ENCODE measurements at regions not wholly inside any gene's neighbourhood (a gene's known extent, or its start where the extent isn't known, plus 50 kb on each side); places are given as distances from the start of the nearest gene placed in this dataset.

GRCh38 chr13:54750521-54750920 lies 1721.9 kb downstream of the OLFM4 start:
- Histone ChIP-seq H3K27ac (ENCODE audit: low read length in 2 of 2) (no peak overlapping the region), H3K27me3 (replicated peaks in 1 of 4; ENCODE audit: control extremely low read depth in 1 of 4, control insufficient read depth in 3 of 4, insufficient read depth in 4 of 4, low read length in 3 of 4) (no peaks in the 10 kb centered on the region), H3K4me2 (replicated peaks; ENCODE audit: low read depth, low read length, poor library complexity, severe bottlenecking) (no peak overlapping the region), H3K4me1 (ENCODE audit: control insufficient read depth in 2 of 2, insufficient read depth in 2 of 2, low read length in 2 of 2) (no peaks in the 10 kb centered on the region), H3K9ac (ENCODE audit: low read length) (no peak overlapping the region), H2AFZ (ENCODE audit: insufficient read depth, low read depth, low read length, poor library complexity, severe bottlenecking) (no peak overlapping the region), H3K36me3 (replicated peaks in 1 of 2; ENCODE audit: control extremely low read depth in 1 of 2, control insufficient read depth in 1 of 2, extremely low read depth in 1 of 2, insufficient read depth in 2 of 2, low read length in 1 of 2) (no peaks in the 10 kb centered on the region), H4K20me1 (ENCODE audit: control insufficient read depth, insufficient read depth, low read length, poor library complexity, severe bottlenecking) (no peaks in the 10 kb centered on the region), H3K79me2 (ENCODE audit: control insufficient read depth, insufficient read depth, low read length) (no peaks in the 10 kb centered on the region), H3K4me3 (ENCODE audit: control extremely low read depth in 1 of 5, extremely low read depth in 1 of 5, insufficient read depth in 1 of 5, low read depth in 2 of 5, low read length in 4 of 5) (no peak overlapping the region), H3K9me3 (ENCODE audit: control extremely low read depth in 1 of 3, control insufficient read depth in 2 of 3, insufficient read depth in 1 of 3, low read length in 2 of 3) (no peaks in the 10 kb centered on the region)
- Mint-ChIP-seq H3K27me3 (no peaks in the 10 kb centered on the region), H3K9me3 (ENCODE audit: insufficient read depth) (peaks cover 3% of the 10 kb centered on the region), H3K27ac (no peak overlapping the region), H3K4me3 (no peak overlapping the region), H3K4me1 (no peaks in the 10 kb centered on the region)
- ATAC-seq (ENCODE audit: low read depth) (no peak), DNase-seq (no peak)
- POLR2A ChIA-PET, result no interaction called here
- intact Hi-C loops (cut with micrococcal nuclease), result no loop called here
- TF ChIP-seq CTCF (IDR thresholded peaks at IDR 0.05) (no peak), EZH2 (IDR thresholded peaks at IDR 0.05; ENCODE audit: borderline replicate concordance, insufficient read depth, low read depth, low read length, poor library complexity, severe bottlenecking) (no peak)
- CTCF ChIA-PET, result no interaction called here
- no CpG with 5 or more reads among the region's 3 CpGs for WGBS (ENCODE audit: insufficient coverage)

- Histone ChIP-seq H3K9me3 (ENCODE audit: control extremely low read depth in 1 of 3, control insufficient read depth in 2 of 3, insufficient read depth in 1 of 3, low read length in 2 of 3) (no peaks in the 10 kb centered on the region), H2AFZ (ENCODE audit: insufficient read depth, low read depth, low read length, poor library complexity, severe bottlenecking) (no peak overlapping the region), H3K4me2 (replicated peaks; ENCODE audit: low read depth, low read length, poor library complexity, severe bottlenecking) (no peak overlapping the region), H3K36me3 (replicated peaks in 1 of 2; ENCODE audit: control extremely low read depth in 1 of 2, control insufficient read depth in 1 of 2, extremely low read depth in 1 of 2, insufficient read depth in 2 of 2, low read length in 1 of 2) (no peaks in the 10 kb centered on the region), H3K4me1 (ENCODE audit: control insufficient read depth in 2 of 2, insufficient read depth in 2 of 2, low read length in 2 of 2) (no peaks in the 10 kb centered on the region), H3K27ac (ENCODE audit: low read length in 2 of 2) (no peak overlapping the region), H3K9ac (ENCODE audit: low read length) (no peak overlapping the region), H3K4me3 (ENCODE audit: control extremely low read depth in 1 of 5, extremely low read depth in 1 of 5, insufficient read depth in 1 of 5, low read depth in 2 of 5, low read length in 4 of 5) (no peak overlapping the region), H3K79me2 (ENCODE audit: control insufficient read depth, insufficient read depth, low read length) (no peaks in the 10 kb centered on the region), H3K27me3 (replicated peaks in 1 of 4; ENCODE audit: control extremely low read depth in 1 of 4, control insufficient read depth in 3 of 4, insufficient read depth in 4 of 4, low read length in 3 of 4) (no peaks in the 10 kb centered on the region), H4K20me1 (ENCODE audit: control insufficient read depth, insufficient read depth, low read length, poor library complexity, severe bottlenecking) (no peaks in the 10 kb centered on the region)
- ChIA-PET CTCF (no interaction called here), POLR2A (no interaction called here)
- Mint-ChIP-seq H3K9me3 (ENCODE audit: insufficient read depth) (peaks cover 8% of the 10 kb centered on the region), H3K4me3 (no peak overlapping the region), H3K27me3 (no peaks in the 10 kb centered on the region), H3K27ac (no peak overlapping the region), H3K4me1 (no peaks in the 10 kb centered on the region)
- ATAC-seq (ENCODE audit: low read depth), result no peak
- no peak for DNase-seq
- intact Hi-C loops (cut with micrococcal nuclease), result no loop called here
- TF ChIP-seq EZH2 (IDR thresholded peaks at IDR 0.05; ENCODE audit: borderline replicate concordance, insufficient read depth, low read depth, low read length, poor library complexity, severe bottlenecking) (no peak), CTCF (IDR thresholded peaks at IDR 0.05) (no peak)
These were observed 1730.2 kb downstream of the OLFM4 start for GRCh38 chr13:54758795-54759194.

All from B cell (primary cell).